OCI-LY7 (cell line): ENCODE measurements at regions not wholly inside any gene's neighbourhood (a gene's known extent, or its start where the extent isn't known, plus 50 kb on each side); places are given as distances from the start of the nearest gene placed in this dataset.

ENCODE experiments used
- CTCF ChIP-seq: fragments of 200-600 bp; sonication (generic); conservative IDR thresholded peaks from 2 replicates; pipeline ENCODE4 v1.5.1; 2014; ENCODE audit warnings: mild to moderate bottlenecking, antibody characterized with exemption, low read length, moderate library complexity, mixed read lengths
- EZH2phosphoT487 ChIP-seq: fragments of 200-600 bp; sonication (generic); IDR thresholded peaks from 2 replicates; pipeline ENCODE4 v1.6.1; 2018; ENCODE audit warnings: low read depth, borderline replicate concordance, mild to moderate bottlenecking, mixed run types, antibody characterized with exemption, low read length, moderate library complexity, mixed read lengths

- no peak for TF ChIP-seq CTCF
- TF ChIP-seq EZH2phosphoT487 = no peak
Measured at GRCh38 chr9:82605657-82606031, 457.3 kb downstream of the RASEF start.
